K562 (cell line): ENCODE measurements at regions not wholly inside any gene's neighbourhood (a gene's known extent, or its start where the extent isn't known, plus 50 kb on each side); places are given as distances from the start of the nearest gene placed in this dataset.

ENCODE experiments used
- ATAC-seq: fragments of 200-7000 bp; cut with Tn5 transposase; 3 replicates; pipeline ENCODE4 v1.9.1; 2020; ENCODE audit warnings: moderate library complexity
- BruUV-seq: library from RNA; stranded (reverse); fragments of 400-500 nt; replicated peaks from 2 replicates; lab custom pipeline; 2021; lab: Mats Ljungman, UMichigan
- CTCF ChIA-PET: fragments of 300-600 bp; formaldehyde crosslinking; extraction: SDS; loops from one replicate; lab custom pipeline; 2021; ENCODE audit warnings: low intra/inter-chr PET ratio; lab: Yijun Ruan, JAX
- POLR2A ChIA-PET: fragments of 300-600, 350-650 bp; sonication (Branson Sonifier 250); formaldehyde crosslinking; extraction: SDS; loops from one replicate; lab custom pipeline; 2021; ENCODE audit warnings: antibody characterized with exemption, inconsistent platforms; lab: Yijun Ruan, JAX
- DNase-seq, 4 experiments: peaks; one replicate each; pipeline versions ENCODE4 v3.0.0 to v3.0.0-alpha.2; 2011 to 2018; ENCODE audit warnings: low spot score in 3 of 4, mixed read lengths in 3 of 4; ENCODE audit errors: extremely low read depth in 1 of 4
- FAIRE-seq: peaks from 2 replicates; lab custom pipeline; 2011; peaks lifted over from hg19 to GRCh38; lab: Jason Lieb, UNC
- H2AFZ ChIP-seq: 2 replicates; pipeline ENCODE4 v1.6.0; 2011; ENCODE audit warnings: low read depth, low read length, control low read depth, inconsistent platforms
- H3K27ac ChIP-seq: fragments of 200-600 bp; 3 replicates; pipeline ENCODE4 v1.8.0; 2011; ENCODE audit warnings: low read depth, mild to moderate bottlenecking, control low read depth, inconsistent platforms, low read length, moderate library complexity, mixed read lengths; ENCODE audit errors: extremely low read depth
- H3K27me3 ChIP-seq, 2 experiments: fragments of 300-600 bp in 1 of 2; 2 replicates in 1 of 2; 3 replicates in 1 of 2; pipeline versions ENCODE4 v1.6.0 to v1.8.0; 2011; ENCODE audit warnings: inconsistent platforms in 2 of 2, low read length in 2 of 2, mild to moderate bottlenecking in 1 of 2, mixed read lengths in 1 of 2, moderate library complexity in 1 of 2; ENCODE audit not compliant: control insufficient read depth in 2 of 2, insufficient read depth in 2 of 2
- H3K36me3 ChIP-seq: fragments of 300-600 bp; 3 replicates; pipeline ENCODE4 v1.8.0; 2011; ENCODE audit warnings: mild to moderate bottlenecking, low read length, inconsistent platforms; ENCODE audit not compliant: control insufficient read depth, insufficient read depth
- H3K4me1 ChIP-seq, 2 experiments: fragments of 200-600 bp in 1 of 2; replicated peaks in 1 of 2; 2 replicates in 1 of 2; 3 replicates in 1 of 2; pipeline versions ENCODE4 v1.5.1 to v1.8.0; 2011; ENCODE audit warnings: inconsistent platforms in 2 of 2, low read length in 2 of 2, mild to moderate bottlenecking in 1 of 2, mixed read lengths in 1 of 2, moderate library complexity in 1 of 2; ENCODE audit not compliant: control insufficient read depth in 2 of 2, insufficient read depth in 2 of 2
- H3K4me2 ChIP-seq: 2 replicates; pipeline ENCODE4 v1.6.1; 2011; ENCODE audit warnings: low read length, control low read depth, inconsistent platforms, mixed read lengths; ENCODE audit not compliant: insufficient read depth
- H3K4me3 ChIP-seq: fragments of 200-600 bp; sonication (generic), shearing (Covaris generic); 2 replicates; pipeline ENCODE4 v1.5.1; 2016; ENCODE audit warnings: control low read depth, inconsistent platforms
- H3K79me2 ChIP-seq: fragments of 200-600 bp; 3 replicates; pipeline ENCODE4 v1.8.0; 2011; ENCODE audit warnings: low read length, inconsistent platforms; ENCODE audit not compliant: control insufficient read depth, insufficient read depth
- H3K9ac ChIP-seq, 2 experiments: 2 replicates each; pipeline versions ENCODE4 v1.6.0 to v1.6.1; 2011; ENCODE audit warnings: low read depth in 2 of 2, low read length in 2 of 2, control low read depth in 1 of 2, inconsistent platforms in 1 of 2, mild to moderate bottlenecking in 1 of 2, mixed read lengths in 1 of 2; ENCODE audit not compliant: insufficient read depth in 1 of 2
- H3K9me1 ChIP-seq: one replicate; pipeline ENCODE4 v1.6.0; 2011; ENCODE audit warnings: inconsistent platforms, mild to moderate bottlenecking, low read length, moderate library complexity; ENCODE audit not compliant: control insufficient read depth, insufficient read depth
- H3K9me3 ChIP-seq: replicated peaks from 2 replicates; pipeline ENCODE4 v1.5.1; 2011; ENCODE audit warnings: low read depth, low read length, inconsistent platforms; ENCODE audit not compliant: control insufficient read depth, insufficient read depth
- H4K20me1 ChIP-seq: replicated peaks from 2 replicates; pipeline ENCODE4 v1.6.1; 2011; ENCODE audit warnings: low read length, inconsistent platforms, mixed read lengths; ENCODE audit not compliant: control insufficient read depth, insufficient read depth
- JUN ChIP-seq, 2 experiments: sonication (generic) in 1 of 2; formaldehyde crosslinking in 1 of 2; IDR thresholded peaks; 2 replicates each; pipeline versions ENCODE4 v1.6.1 to v1.8.0; 2012 to 2022; ENCODE audit warnings: borderline replicate concordance in 2 of 2, mild to moderate bottlenecking in 2 of 2, improper control_type of control experiment in 1 of 2, low read depth in 1 of 2, low read length in 1 of 2, missing genetic modification reagents in 1 of 2
- MITF ChIP-seq: IDR thresholded peaks from 2 replicates; pipeline ENCODE4 v1.6.1; 2014; ENCODE audit warnings: antibody characterized with exemption
- MYBL2 ChIP-seq, 2 experiments: fragments of 450-650 bp in 1 of 2; sonication (generic) in 1 of 2; formaldehyde crosslinking in 1 of 2; IDR thresholded peaks; 2 replicates each; pipeline versions ENCODE4 v1.6.1 to v1.8.1; 2017 to 2022; ENCODE audit warnings: borderline replicate concordance in 1 of 2, inconsistent platforms in 1 of 2, low read depth in 1 of 2, mild to moderate bottlenecking in 1 of 2, missing genetic modification reagents in 1 of 2, moderate library complexity in 1 of 2
- NCOA2 ChIP-seq, 2 experiments: fragments of 450-650 bp; IDR thresholded peaks; 2 replicates each; pipeline ENCODE4 v1.6.1; 2018; ENCODE audit warnings: mild to moderate bottlenecking in 2 of 2, moderate library complexity in 1 of 2; ENCODE audit not compliant: partially characterized antibody in 2 of 2
- RAD51 ChIP-seq: fragments of 450-650 bp; IDR thresholded peaks from 2 replicates; pipeline ENCODE4 v1.7.1; 2016; ENCODE audit warnings: low read depth, mild to moderate bottlenecking, borderline replicate concordance
- ZFPM2 ChIP-seq: fragments of 250-450 bp; sonication (Bioruptor Pico); IDR thresholded peaks from 2 replicates; pipeline ENCODE4 v1.5.1; 2022; ENCODE audit warnings: mild to moderate bottlenecking
- ZNF277 ChIP-seq: fragments of 250-450 bp; sonication (Bioruptor Pico); IDR thresholded peaks from 2 replicates; pipeline ENCODE4 v1.8.0; 2022; ENCODE audit warnings: inconsistent platforms, mild to moderate bottlenecking, moderate library complexity, borderline replicate concordance
- ZNF740 ChIP-seq, 3 experiments: fragments of 200-800 bp in 1 of 3; sonication (Bioruptor generic) in 1 of 3; sonication (generic) in 1 of 3; formaldehyde crosslinking in 1 of 3; IDR thresholded peaks; 2 replicates each; pipeline versions ENCODE4 v1.6.1 to v1.8.0; 2016 to 2022; ENCODE audit warnings: mild to moderate bottlenecking in 2 of 3, missing compliant biosample characterization in 2 of 3, missing genetic modification characterization in 2 of 3, missing genetic modification reagents in 1 of 3
- ZNF830 ChIP-seq: fragments of 250-450 bp; sonication (Bioruptor Pico); IDR thresholded peaks from 2 replicates; pipeline ENCODE4 v1.5.0; 2021; ENCODE audit warnings: mild to moderate bottlenecking
- WGBS: fragments of 100-300 bp; shearing (Covaris generic); methylation state at CpG from one replicate; pipeline ENCODE4 v1.1.6; 2016; ENCODE audit warnings: low coverage, mixed read lengths; ENCODE audit not compliant: insufficient coverage; ENCODE audit errors: missing lambda C conversion rate; 5-methylcytosine and 5-hydroxymethylcytosine counted together
- in situ Hi-C: fragments of 300-500 bp; cut with MboI; formaldehyde crosslinking; loops from 4 replicates; pipeline ENCODE4 v1.15.0; 2018; ENCODE audit warnings: inconsistent platforms, mixed read lengths
- intact Hi-C: fragments of 100-400 bp; cut with micrococcal nuclease; formaldehyde crosslinking; loops from 2 replicates; pipeline ENCODE4 v1.14.2; 2022

GRCh38 chr22:49454726-49455125 lies 372.9 kb downstream of the BRD1 start:
- H3K27me3 ChIP-seq: no peaks in the 10 kb centered on the region
- CTCF ChIA-PET: no interaction called here
- no TSS peak for BruUV-seq
- H3K9me3 ChIP-seq: no peaks in the 10 kb centered on the region
- POLR2A ChIA-PET: no interaction called here
- no peak overlapping the region for H3K27ac ChIP-seq
- H2AFZ ChIP-seq: no peak overlapping the region
- TF ChIP-seq NCOA2 (IDR thresholded peaks at IDR 0.05; ENCODE audit: partially characterized antibody in 2 of 2): no peak
- no peak for TF ChIP-seq RAD51
- TF ChIP-seq ZNF277 (CRISPR knock-in tag): no peak
- TF ChIP-seq ZFPM2 (CRISPR knock-in tag): no peak
- no peak for TF ChIP-seq JUN (IDR thresholded peaks at IDR 0.05; ENCODE audit: borderline replicate concordance, low read depth, low read length)
- TF ChIP-seq JUN (CRISPR knock-in tag; IDR thresholded peaks at IDR 0.05; ENCODE audit: borderline replicate concordance): no peak
- no peak for TF ChIP-seq ZNF740 (CRISPR knock-in tag; IDR thresholded peaks at IDR 0.05)
- no peak for TF ChIP-seq ZNF740 (tag; IDR thresholded peaks at IDR 0.05)
- no peak for TF ChIP-seq ZNF830 (CRISPR knock-in tag)
- TF ChIP-seq MITF: no peak
- no peak for TF ChIP-seq MYBL2 (IDR thresholded peaks at IDR 0.05; ENCODE audit: low read depth)
- TF ChIP-seq MYBL2 (CRISPR knock-in tag; IDR thresholded peaks at IDR 0.05; ENCODE audit: borderline replicate concordance): no peak
- peaks cover 15% of the 10 kb centered on the region for H4K20me1 ChIP-seq
- DNase-seq: no peak
- no peak overlapping the region for H3K9ac ChIP-seq
- intact Hi-C loops (no loop called here), in situ Hi-C loops (no loop called here)
- no peaks in the 10 kb centered on the region for H3K79me2 ChIP-seq
- H3K9me1 ChIP-seq: peaks cover 3% of the 10 kb centered on the region
- no peak overlapping the region for H3K4me2 ChIP-seq
- H3K4me1 ChIP-seq: peaks cover 10 to 11% of the 10 kb centered on the region in 2 experiments; a peak in 4 of 5 replicates
- no peak overlapping the region for H3K4me3 ChIP-seq
- WGBS: 91% methylated on average over 5 of the region's 7 CpGs
- peaks cover 6% of the 10 kb centered on the region; the same call in 2 of the 3 replicates for H3K36me3 ChIP-seq
- ATAC-seq: no peak
- no peak for FAIRE-seq
